ENCODE measurements at regions not wholly inside any gene's neighbourhood (a gene's known extent, or its start where the extent isn't known, plus 50 kb on each side); places are given as distances from the start of the nearest gene placed in this dataset.

DNA sequence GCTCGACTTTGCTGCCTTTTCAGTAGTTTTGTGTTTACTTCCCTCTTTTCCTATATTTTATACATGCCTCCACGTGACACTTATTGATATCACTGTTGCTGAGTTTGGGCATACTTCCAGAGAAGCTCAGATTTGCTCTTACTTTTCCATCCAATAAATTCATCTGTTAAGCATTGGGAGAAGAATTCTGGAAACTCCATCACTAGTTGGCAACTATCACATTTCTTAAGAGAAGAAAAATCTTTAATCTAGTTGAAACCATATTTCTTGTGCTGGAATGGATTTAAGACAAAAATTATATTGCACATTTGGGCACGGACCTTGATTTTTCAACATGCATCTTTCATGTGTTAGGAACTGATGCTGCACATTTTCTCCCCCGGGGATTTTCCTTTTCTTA, 52.6 kb upstream of the CPO start (continued):
- TF ChIP-seq RBBP5 (IDR thresholded peaks at IDR 0.05; ENCODE audit: borderline replicate concordance, low read depth, low read length): no peak
- TF ChIP-seq, protein P1, sequence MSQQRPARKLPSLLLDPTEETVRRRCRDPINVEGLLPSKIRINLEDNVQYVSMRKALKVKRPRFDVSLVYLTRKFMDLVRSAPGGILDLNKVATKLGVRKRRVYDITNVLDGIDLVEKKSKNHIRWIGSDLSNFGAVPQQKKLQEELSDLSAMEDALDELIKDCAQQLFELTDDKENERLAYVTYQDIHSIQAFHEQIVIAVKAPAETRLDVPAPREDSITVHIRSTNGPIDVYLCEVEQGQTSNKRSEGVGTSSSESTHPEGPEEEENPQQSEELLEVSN (IDR thresholded peaks at IDR 0.05): no peak
